Liver (tissue), 8 donors: ENCODE measurements at regions not wholly inside any gene's neighbourhood (a gene's known extent, or its start where the extent isn't known, plus 50 kb on each side); places are given as distances from the start of the nearest gene placed in this dataset.

ENCODE experiments used
- DNase-seq: peaks from one replicate; pipeline ENCODE4 v3.0.0-alpha.2; 2017; ENCODE audit warnings: low spot score
- H3K27ac ChIP-seq, 2 donors: one replicate each; pipeline ENCODE4 v1.7.0; 2013; ENCODE audit warnings: inconsistent platforms in 2 of 2, low read length in 2 of 2, control low read depth in 1 of 2, low read depth in 1 of 2, mild to moderate bottlenecking in 1 of 2
- H3K27me3 ChIP-seq, 4 donors: one replicate each; pipeline versions ENCODE4 v1.6.1 to v1.7.0; 2013; ENCODE audit warnings: low read length in 3 of 4, inconsistent platforms in 1 of 4, mild to moderate bottlenecking in 1 of 4, moderate library complexity in 1 of 4; ENCODE audit not compliant: control insufficient read depth in 4 of 4, insufficient read depth in 4 of 4
- H3K36me3 ChIP-seq, 4 donors: one replicate each; pipeline versions ENCODE4 v1.6.1 to v1.7.0; 2013; ENCODE audit warnings: low read length in 3 of 4, mild to moderate bottlenecking in 3 of 4, low read depth in 1 of 4, moderate library complexity in 1 of 4; ENCODE audit not compliant: control insufficient read depth in 4 of 4, insufficient read depth in 3 of 4
- H3K4me1 ChIP-seq, 4 donors: one replicate each; pipeline versions ENCODE4 v1.6.1 to v1.7.0; 2013; ENCODE audit warnings: low read length in 3 of 4, mild to moderate bottlenecking in 3 of 4, moderate library complexity in 1 of 4; ENCODE audit not compliant: control insufficient read depth in 4 of 4, insufficient read depth in 4 of 4
- H3K4me3 ChIP-seq, 3 donors: one replicate each; pipeline versions ENCODE4 v1.6.1 to v1.7.0; 2013; ENCODE audit warnings: low read length in 3 of 3, control low read depth in 1 of 3, low read depth in 1 of 3, mild to moderate bottlenecking in 1 of 3
- H3K9ac ChIP-seq, 2 donors: one replicate each; pipeline ENCODE4 v1.7.0; 2013; ENCODE audit warnings: low read length in 2 of 2, mild to moderate bottlenecking in 2 of 2, moderate library complexity in 2 of 2, control low read depth in 1 of 2, low read depth in 1 of 2
- H3K9me3 ChIP-seq, 4 donors: one replicate each; pipeline versions ENCODE4 v1.6.1 to v1.7.0; 2013; ENCODE audit warnings: low read length in 3 of 4; ENCODE audit not compliant: control insufficient read depth in 4 of 4
- EGR1 ChIP-seq, 2 donors: IDR thresholded peaks; 2 replicates each; pipeline ENCODE4 v1.6.1; 2016 to 2018; ENCODE audit warnings: antibody characterized with exemption in 2 of 2, low read depth in 2 of 2
- FOXA1 ChIP-seq: IDR thresholded peaks from 2 replicates; pipeline ENCODE4 v1.6.1; 2016; ENCODE audit warnings: antibody characterized with exemption
- GABPA ChIP-seq, 2 donors: IDR thresholded peaks in 1 of 2; conservative IDR thresholded peaks in 1 of 2; 2 replicates each; pipeline ENCODE4 v1.6.1; 2016; ENCODE audit warnings: antibody characterized with exemption in 2 of 2, mild to moderate bottlenecking in 1 of 2, moderate library complexity in 1 of 2
- HNF4A ChIP-seq, 2 donors: conservative IDR thresholded peaks; 2 replicates each; pipeline ENCODE4 v1.6.1; 2016; ENCODE audit warnings: antibody characterized with exemption in 2 of 2, mild to moderate bottlenecking in 2 of 2
- HNF4G ChIP-seq: IDR thresholded peaks from 2 replicates; pipeline ENCODE4 v1.6.1; 2016; ENCODE audit warnings: antibody characterized with exemption
- JUND ChIP-seq, 2 donors: IDR thresholded peaks; 2 replicates each; pipeline ENCODE4 v1.6.1; 2016; ENCODE audit warnings: antibody characterized with exemption in 2 of 2
- NR2F2 ChIP-seq: IDR thresholded peaks from 2 replicates; pipeline ENCODE4 v1.6.1; 2016; ENCODE audit warnings: antibody characterized with exemption
- RAD21 ChIP-seq, 2 donors: IDR thresholded peaks; 2 replicates each; pipeline ENCODE4 v1.6.1; 2016; ENCODE audit warnings: antibody characterized with exemption in 2 of 2, mild to moderate bottlenecking in 2 of 2
- RXRA ChIP-seq, 2 donors: IDR thresholded peaks; 2 replicates each; pipeline ENCODE4 v1.6.1; 2017 to 2018; ENCODE audit warnings: antibody characterized with exemption in 2 of 2, mild to moderate bottlenecking in 1 of 2
- SP1 ChIP-seq: IDR thresholded peaks from 2 replicates; pipeline ENCODE4 v1.6.1; 2018; ENCODE audit warnings: antibody characterized with exemption, mild to moderate bottlenecking
- TAF1 ChIP-seq: conservative IDR thresholded peaks from 2 replicates; pipeline ENCODE4 v1.6.1; 2016; ENCODE audit warnings: antibody characterized with exemption, mild to moderate bottlenecking
- YY1 ChIP-seq: IDR thresholded peaks from 2 replicates; pipeline ENCODE4 v1.6.1; 2016; ENCODE audit warnings: antibody characterized with exemption, mild to moderate bottlenecking
- ZBTB33 ChIP-seq: IDR thresholded peaks from 2 replicates; pipeline ENCODE4 v1.6.1; 2016; ENCODE audit warnings: antibody characterized with exemption
- WGBS: extraction: QIAGEN DNeasy Blood & Tissue Kit; methylation state at CpG from one replicate; pipeline ENCODE4 v1.1.7; 2013; 5-methylcytosine and 5-hydroxymethylcytosine counted together
- TF ChIP-seq, protein P1 (sequence below): fragments of 150-350 bp; IDR thresholded peaks from 2 replicates; pipeline ENCODE4 v1.5.1; 2017; ENCODE audit warnings: improper control_type of control experiment, low read depth, low read length; ENCODE audit not compliant: missing input control
- TF ChIP-seq, protein P2 (sequence below): IDR thresholded peaks from 2 replicates; pipeline ENCODE4 v1.6.1; 2016; ENCODE audit warnings: antibody characterized with exemption
- TF ChIP-seq, protein P3 (sequence below): IDR thresholded peaks from 2 replicates; pipeline ENCODE4 v1.6.1; 2016; ENCODE audit warnings: antibody characterized with exemption
- TF ChIP-seq, protein P4 (sequence below): IDR thresholded peaks from 2 replicates; pipeline ENCODE4 v1.6.1; 2016; ENCODE audit warnings: antibody characterized with exemption, mild to moderate bottlenecking
- donor health status: healthy.
- donor health status: healthy.
- donor health status: healthy.
- donor health status: healthy.
- donor health status: healthy.

DNA sequence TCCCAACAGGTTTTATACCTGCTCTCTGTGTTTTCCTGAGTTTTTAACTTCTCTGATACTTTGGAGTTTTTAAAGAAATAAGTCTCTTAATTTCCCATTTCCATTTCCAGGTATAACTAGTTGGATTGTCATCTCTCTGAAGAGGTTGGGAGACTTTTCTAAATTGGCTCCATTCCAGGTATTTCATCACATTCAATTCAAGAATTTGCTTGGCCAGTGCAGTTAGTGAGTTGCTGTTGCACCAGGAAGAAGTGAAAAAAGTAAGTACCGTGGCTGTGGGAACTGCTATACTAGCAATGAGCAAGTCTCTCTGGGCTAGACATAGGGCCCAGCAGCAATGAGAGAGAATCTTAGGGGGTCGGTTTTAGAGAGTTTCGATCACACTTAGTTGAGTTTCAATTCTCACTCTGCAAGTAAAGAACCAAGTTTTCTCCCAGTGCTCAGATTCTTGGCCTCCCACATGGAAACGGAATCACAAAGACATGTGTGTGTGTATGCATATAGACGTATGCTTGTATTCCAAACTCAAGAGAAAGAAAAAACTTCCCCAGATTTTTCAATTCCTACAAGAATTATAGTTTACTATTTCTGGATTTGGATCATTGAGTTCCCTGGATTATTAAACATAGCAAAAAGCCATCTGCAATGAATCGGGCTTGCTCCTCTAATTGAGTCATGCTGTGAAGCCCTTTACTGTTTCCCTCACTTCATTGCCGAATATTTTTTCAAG lies 894.4 kb downstream of the BCL11A start:
- H3K9ac ChIP-seq: no peak overlapping the region
- no peaks in the 10 kb centered on the region for H3K4me1 ChIP-seq
- DNase-seq: no peak
- no peak overlapping the region for H3K27ac ChIP-seq
- WGBS: 69% methylated on average over 7 of the region's 7 CpGs
- TF ChIP-seq NR2F2: no peak
- no peak for TF ChIP-seq FOXA1
- TF ChIP-seq, protein P1, sequence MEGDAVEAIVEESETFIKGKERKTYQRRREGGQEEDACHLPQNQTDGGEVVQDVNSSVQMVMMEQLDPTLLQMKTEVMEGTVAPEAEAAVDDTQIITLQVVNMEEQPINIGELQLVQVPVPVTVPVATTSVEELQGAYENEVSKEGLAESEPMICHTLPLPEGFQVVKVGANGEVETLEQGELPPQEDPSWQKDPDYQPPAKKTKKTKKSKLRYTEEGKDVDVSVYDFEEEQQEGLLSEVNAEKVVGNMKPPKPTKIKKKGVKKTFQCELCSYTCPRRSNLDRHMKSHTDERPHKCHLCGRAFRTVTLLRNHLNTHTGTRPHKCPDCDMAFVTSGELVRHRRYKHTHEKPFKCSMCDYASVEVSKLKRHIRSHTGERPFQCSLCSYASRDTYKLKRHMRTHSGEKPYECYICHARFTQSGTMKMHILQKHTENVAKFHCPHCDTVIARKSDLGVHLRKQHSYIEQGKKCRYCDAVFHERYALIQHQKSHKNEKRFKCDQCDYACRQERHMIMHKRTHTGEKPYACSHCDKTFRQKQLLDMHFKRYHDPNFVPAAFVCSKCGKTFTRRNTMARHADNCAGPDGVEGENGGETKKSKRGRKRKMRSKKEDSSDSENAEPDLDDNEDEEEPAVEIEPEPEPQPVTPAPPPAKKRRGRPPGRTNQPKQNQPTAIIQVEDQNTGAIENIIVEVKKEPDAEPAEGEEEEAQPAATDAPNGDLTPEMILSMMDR: no peak
- no peak for TF ChIP-seq RXRA (IDR thresholded peaks at IDR 0.05)
- TF ChIP-seq TAF1: no peak
- TF ChIP-seq ZBTB33: no peak
- no peak for TF ChIP-seq SP1
- TF ChIP-seq, protein P2, sequence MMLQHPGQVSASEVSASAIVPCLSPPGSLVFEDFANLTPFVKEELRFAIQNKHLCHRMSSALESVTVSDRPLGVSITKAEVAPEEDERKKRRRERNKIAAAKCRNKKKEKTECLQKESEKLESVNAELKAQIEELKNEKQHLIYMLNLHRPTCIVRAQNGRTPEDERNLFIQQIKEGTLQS: no peak
- no peak for TF ChIP-seq JUND (IDR thresholded peaks at IDR 0.05)
- no peak for TF ChIP-seq GABPA (IDR thresholded peaks at IDR 0.05 in 1 of 2, conservative IDR thresholded peaks at IDR 0.05 in 1 of 2)
- TF ChIP-seq, protein P3, sequence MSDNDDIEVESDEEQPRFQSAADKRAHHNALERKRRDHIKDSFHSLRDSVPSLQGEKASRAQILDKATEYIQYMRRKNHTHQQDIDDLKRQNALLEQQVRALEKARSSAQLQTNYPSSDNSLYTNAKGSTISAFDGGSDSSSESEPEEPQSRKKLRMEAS: no peak
- TF ChIP-seq HNF4A (conservative IDR thresholded peaks at IDR 0.05): no peak
- no peak for TF ChIP-seq EGR1 (IDR thresholded peaks at IDR 0.05; ENCODE audit: low read depth in 2 of 2)
- TF ChIP-seq HNF4G: no peak
- no peaks in the 10 kb centered on the region for H3K36me3 ChIP-seq
- no peak overlapping the region for H3K4me3 ChIP-seq
- H3K27me3 ChIP-seq: peaks cover 0 to 3% (median 0%) of the 10 kb centered on the region in 4 donors
- H3K9me3 ChIP-seq: peaks cover 0 to 2% (median 0%) of the 10 kb centered on the region in 4 donors

DNA sequence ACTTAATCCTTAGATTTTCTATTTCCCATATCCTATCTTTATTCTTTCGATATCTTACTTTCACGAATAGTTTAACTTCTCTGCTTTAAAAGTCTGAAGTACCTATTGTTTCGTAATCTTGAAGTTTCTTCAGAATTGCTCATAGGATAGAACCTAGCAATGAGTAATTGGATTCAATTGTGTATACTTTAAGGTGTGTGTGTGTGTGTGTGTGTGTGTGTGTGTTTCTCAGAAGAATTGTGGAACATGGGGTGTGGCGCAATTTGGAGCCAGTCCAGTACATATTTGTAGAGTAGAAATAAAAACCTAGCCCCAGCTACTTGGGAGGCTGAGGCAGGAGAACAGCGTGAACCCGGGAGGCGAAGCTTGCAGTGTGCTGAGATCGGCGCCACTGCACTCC lies 897.6 kb downstream of the BCL11A start:
- TF ChIP-seq FOXA1: no peak
- TF ChIP-seq GABPA (IDR thresholded peaks at IDR 0.05 in 1 of 2, conservative IDR thresholded peaks at IDR 0.05 in 1 of 2): no peak
- no peak for TF ChIP-seq NR2F2
- TF ChIP-seq SP1: no peak
- no peak for TF ChIP-seq TAF1
- no peak for TF ChIP-seq JUND (IDR thresholded peaks at IDR 0.05)
- TF ChIP-seq, protein P3: no peak
- no peak for TF ChIP-seq RAD21 (IDR thresholded peaks at IDR 0.05)
- TF ChIP-seq, protein P2: no peak
- no peak for TF ChIP-seq HNF4A (conservative IDR thresholded peaks at IDR 0.05)
- no peak for TF ChIP-seq HNF4G
- no peak for TF ChIP-seq RXRA (IDR thresholded peaks at IDR 0.05)
- TF ChIP-seq, protein P4, sequence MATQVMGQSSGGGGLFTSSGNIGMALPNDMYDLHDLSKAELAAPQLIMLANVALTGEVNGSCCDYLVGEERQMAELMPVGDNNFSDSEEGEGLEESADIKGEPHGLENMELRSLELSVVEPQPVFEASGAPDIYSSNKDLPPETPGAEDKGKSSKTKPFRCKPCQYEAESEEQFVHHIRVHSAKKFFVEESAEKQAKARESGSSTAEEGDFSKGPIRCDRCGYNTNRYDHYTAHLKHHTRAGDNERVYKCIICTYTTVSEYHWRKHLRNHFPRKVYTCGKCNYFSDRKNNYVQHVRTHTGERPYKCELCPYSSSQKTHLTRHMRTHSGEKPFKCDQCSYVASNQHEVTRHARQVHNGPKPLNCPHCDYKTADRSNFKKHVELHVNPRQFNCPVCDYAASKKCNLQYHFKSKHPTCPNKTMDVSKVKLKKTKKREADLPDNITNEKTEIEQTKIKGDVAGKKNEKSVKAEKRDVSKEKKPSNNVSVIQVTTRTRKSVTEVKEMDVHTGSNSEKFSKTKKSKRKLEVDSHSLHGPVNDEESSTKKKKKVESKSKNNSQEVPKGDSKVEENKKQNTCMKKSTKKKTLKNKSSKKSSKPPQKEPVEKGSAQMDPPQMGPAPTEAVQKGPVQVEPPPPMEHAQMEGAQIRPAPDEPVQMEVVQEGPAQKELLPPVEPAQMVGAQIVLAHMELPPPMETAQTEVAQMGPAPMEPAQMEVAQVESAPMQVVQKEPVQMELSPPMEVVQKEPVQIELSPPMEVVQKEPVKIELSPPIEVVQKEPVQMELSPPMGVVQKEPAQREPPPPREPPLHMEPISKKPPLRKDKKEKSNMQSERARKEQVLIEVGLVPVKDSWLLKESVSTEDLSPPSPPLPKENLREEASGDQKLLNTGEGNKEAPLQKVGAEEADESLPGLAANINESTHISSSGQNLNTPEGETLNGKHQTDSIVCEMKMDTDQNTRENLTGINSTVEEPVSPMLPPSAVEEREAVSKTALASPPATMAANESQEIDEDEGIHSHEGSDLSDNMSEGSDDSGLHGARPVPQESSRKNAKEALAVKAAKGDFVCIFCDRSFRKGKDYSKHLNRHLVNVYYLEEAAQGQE: no peak
- TF ChIP-seq EGR1 (IDR thresholded peaks at IDR 0.05; ENCODE audit: low read depth in 2 of 2): no peak
- TF ChIP-seq, protein P1: no peak
- no peak for TF ChIP-seq YY1
- WGBS: 86% methylated on average over 9 of the region's 9 CpGs
- Histone ChIP-seq H3K27me3 (no peaks in the 10 kb centered on the region), H3K4me1 (no peaks in the 10 kb centered on the region), H3K9me3 (peaks cover 0 to 2% (median 0%) of the 10 kb centered on the region in 4 donors), H3K9ac (no peak overlapping the region), H3K36me3 (no peaks in the 10 kb centered on the region), H3K4me3 (no peak overlapping the region), H3K27ac (no peak overlapping the region)
- DNase-seq: no peak
